HCT116 (cell line): ENCODE measurements at regions not wholly inside any gene's neighbourhood (a gene's known extent, or its start where the extent isn't known, plus 50 kb on each side); places are given as distances from the start of the nearest gene placed in this dataset.

Experiments
- ATAC-seq: fragments of 200-7000 bp; cut with Tn5 transposase; 2 replicates; pipeline ENCODE4 v1.9.1; 2020; ENCODE audit warnings: mild to moderate bottlenecking, moderate library complexity
- BruUV-seq: library from RNA; stranded (reverse); fragments of 400-500 nt; replicated peaks from 2 replicates; lab custom pipeline; 2021; lab: Mats Ljungman, UMichigan
- CTCF ChIA-PET: fragments of 300-600 bp; sonication (Branson Sonifier 250); formaldehyde crosslinking; loops from one replicate; lab custom pipeline; 2021; ENCODE audit warnings: antibody characterized with exemption; lab: Charles Lee
- POLR2A ChIA-PET: fragments of 300-600, 350-600 bp; sonication (Branson Sonifier 250); formaldehyde crosslinking; loops from one replicate; lab custom pipeline; 2021; ENCODE audit warnings: antibody characterized with exemption; lab: Charles Lee
- RAD21 ChIA-PET, 2 experiments: fragments of 300-600 bp; sonication (Branson Sonifier 250); formaldehyde crosslinking; loops; one replicate each; lab custom pipeline; 2023; ENCODE audit warnings: low total read pairs in 2 of 2; ENCODE audit not compliant: uncharacterized antibody in 2 of 2, unreplicated experiment in 2 of 2, low non-redundant PET in 1 of 2; lab: Charles Lee
- DNase-seq: peaks from one replicate; pipeline ENCODE4 v3.0.0-alpha.2; 2010; ENCODE audit warnings: low read depth, low spot score
- H2AFZ ChIP-seq: fragments of 200-600 bp; shearing (Covaris generic), sonication (generic); 2 replicates; pipeline ENCODE4 v1.6.1; 2017; ENCODE audit warnings: low read depth, mixed run types, mixed read lengths, antibody characterized with exemption, low read length; ENCODE audit not compliant: poor library complexity, severe bottlenecking
- H3K27ac ChIP-seq: 2 replicates; pipeline ENCODE4 v1.5.1; 2012; ENCODE audit warnings: low read depth, low read length
- H3K27me3 ChIP-seq: fragments of 200-600 bp; sonication (generic); 2 replicates; pipeline ENCODE4 v1.6.1; 2016; ENCODE audit warnings: mixed run types, low read length, mixed read lengths; ENCODE audit not compliant: insufficient read depth
- H3K36me3 ChIP-seq, 2 experiments: fragments of 200-500 bp in 1 of 2; fragments of 200-600 bp in 1 of 2; sonication (Bioruptor generic) in 1 of 2; sonication (generic) in 1 of 2; 2 replicates each; pipeline versions ENCODE4 v1.5.1 to v1.6.1; 2014 to 2016; ENCODE audit warnings: low read length in 2 of 2, inconsistent platforms in 1 of 2, mixed read lengths in 1 of 2, mixed run types in 1 of 2; ENCODE audit not compliant: insufficient read depth in 2 of 2, control insufficient read depth in 1 of 2
- H3K4me1 ChIP-seq, 2 experiments: fragments of 200-600 bp in 1 of 2; sonication (generic) in 1 of 2; 2 replicates each; pipeline versions ENCODE4 v1.5.1 to v1.6.1; 2012 to 2017; ENCODE audit warnings: low read length in 2 of 2, inconsistent platforms in 1 of 2, mild to moderate bottlenecking in 1 of 2, mixed read lengths in 1 of 2, mixed run types in 1 of 2, moderate library complexity in 1 of 2; ENCODE audit not compliant: insufficient read depth in 2 of 2, control insufficient read depth in 1 of 2
- H3K4me2 ChIP-seq: fragments of 200-600 bp; sonication (generic); 2 replicates; pipeline ENCODE4 v1.6.1; 2017; ENCODE audit warnings: mixed run types, low read length, mixed read lengths
- H3K4me3 ChIP-seq, 2 experiments: fragments of 200-600 bp in 1 of 2; sonication (generic) in 1 of 2; replicated peaks in 1 of 2; 2 replicates each; pipeline ENCODE4 v1.5.1; 2011 to 2016; ENCODE audit warnings: low read length in 2 of 2, control low read depth in 1 of 2, low read depth in 1 of 2, mild to moderate bottlenecking in 1 of 2, mixed read lengths in 1 of 2, mixed run types in 1 of 2
- H3K79me2 ChIP-seq: fragments of 200-600 bp; sonication (generic); 2 replicates; pipeline ENCODE4 v1.6.1; 2017; ENCODE audit warnings: mild to moderate bottlenecking, mixed run types, low read length, moderate library complexity, mixed read lengths; ENCODE audit not compliant: insufficient read depth
- H3K9ac ChIP-seq: fragments of 200-600 bp; sonication (generic); 2 replicates; pipeline ENCODE4 v1.6.1; 2016; ENCODE audit warnings: low read length, mixed read lengths
- H3K9me2 ChIP-seq: fragments of 200-600 bp; sonication (generic), shearing (Covaris generic); 2 replicates; pipeline ENCODE4 v1.6.1; 2017; ENCODE audit warnings: mixed run types, mild to moderate bottlenecking, moderate library complexity; ENCODE audit not compliant: insufficient read depth
- H3K9me3 ChIP-seq, 2 experiments: fragments of 200-500 bp in 1 of 2; fragments of 200-600 bp in 1 of 2; sonication (Bioruptor generic) in 1 of 2; sonication (generic) in 1 of 2; 2 replicates each; pipeline ENCODE4 v1.6.1; 2014 to 2017; ENCODE audit warnings: low read length in 2 of 2, mixed read lengths in 2 of 2, inconsistent platforms in 1 of 2, low read depth in 1 of 2, mild to moderate bottlenecking in 1 of 2, mixed run types in 1 of 2, moderate library complexity in 1 of 2; ENCODE audit not compliant: control insufficient read depth in 1 of 2, insufficient read depth in 1 of 2
- H4K20me1 ChIP-seq: fragments of 200-600 bp; sonication (generic), shearing (Covaris generic); 2 replicates; pipeline ENCODE4 v1.6.1; 2017; ENCODE audit warnings: mixed run types, mild to moderate bottlenecking, moderate library complexity; ENCODE audit not compliant: insufficient read depth
- CBX3 ChIP-seq: IDR thresholded peaks from 2 replicates; pipeline ENCODE4 v1.6.1; 2012; ENCODE audit warnings: low read depth
- EGR1 ChIP-seq: IDR thresholded peaks from 2 replicates; pipeline ENCODE4 v1.6.1; 2012; ENCODE audit warnings: low read depth
- ELF1 ChIP-seq: IDR thresholded peaks from 2 replicates; pipeline ENCODE4 v1.6.1; 2012; ENCODE audit warnings: low read depth, borderline replicate concordance
- EZH2 ChIP-seq: fragments of 200-600 bp; sonication (generic); IDR thresholded peaks from 2 replicates; pipeline ENCODE4 v1.6.1; 2017; ENCODE audit warnings: antibody characterized with exemption, mixed run types
- EZH2phosphoT487 ChIP-seq: fragments of 200-600 bp; IDR thresholded peaks from 2 replicates; pipeline ENCODE4 v1.6.1; 2018; ENCODE audit warnings: antibody characterized with exemption, borderline replicate concordance
- FOSL1 ChIP-seq: IDR thresholded peaks from 2 replicates; pipeline ENCODE4 v1.6.1; 2012; ENCODE audit warnings: low read depth
- JUND ChIP-seq: IDR thresholded peaks from 2 replicates; pipeline ENCODE4 v1.6.1; 2012
- POLR2A ChIP-seq: IDR thresholded peaks from 2 replicates; pipeline ENCODE4 v1.7.0; 2011; ENCODE audit warnings: borderline replicate concordance; ENCODE audit not compliant: insufficient read depth, insufficient read length; ENCODE audit errors: extremely low read depth
- POLR2AphosphoS5 ChIP-seq: IDR thresholded peaks from 2 replicates; pipeline ENCODE4 v1.6.1; 2011; ENCODE audit warnings: mild to moderate bottlenecking, low read depth, low read length, moderate library complexity
- SIN3A ChIP-seq: IDR thresholded peaks from 2 replicates; pipeline ENCODE4 v1.6.1; 2012; ENCODE audit warnings: low read depth
- SP1 ChIP-seq: IDR thresholded peaks from 2 replicates; pipeline ENCODE4 v1.6.1; 2012; ENCODE audit warnings: low read depth
- TCF7L2 ChIP-seq: IDR thresholded peaks from 2 replicates; pipeline ENCODE4 v1.7.0; 2011; ENCODE audit warnings: borderline replicate concordance, inconsistent platforms; ENCODE audit not compliant: insufficient read depth, insufficient read length; ENCODE audit errors: extremely low read depth
- ZNF274 ChIP-seq: fragments of 200-500 bp; sonication (Bioruptor generic); IDR thresholded peaks from 2 replicates; pipeline ENCODE4 v1.6.1; 2014; ENCODE audit warnings: mild to moderate bottlenecking, low read depth, low read length, inconsistent platforms
- intact Hi-C: fragments of 100-400 bp; cut with micrococcal nuclease; formaldehyde crosslinking; loops from 2 replicates; pipeline ENCODE4 v1.10.0; 2022
- TF ChIP-seq, protein P1 (sequence below): IDR thresholded peaks from 2 replicates; pipeline ENCODE4 v1.6.1; 2011; ENCODE audit warnings: mild to moderate bottlenecking, low read length, moderate library complexity; ENCODE audit not compliant: insufficient replicate concordance; ENCODE audit errors: extremely low read depth
- TF ChIP-seq, protein P2 (sequence below): IDR thresholded peaks from 2 replicates; pipeline ENCODE4 v1.6.1; 2012
- TF ChIP-seq, protein P3 (sequence below): IDR thresholded peaks from 2 replicates; pipeline ENCODE4 v1.6.1; 2012; ENCODE audit warnings: low read depth

DNA sequence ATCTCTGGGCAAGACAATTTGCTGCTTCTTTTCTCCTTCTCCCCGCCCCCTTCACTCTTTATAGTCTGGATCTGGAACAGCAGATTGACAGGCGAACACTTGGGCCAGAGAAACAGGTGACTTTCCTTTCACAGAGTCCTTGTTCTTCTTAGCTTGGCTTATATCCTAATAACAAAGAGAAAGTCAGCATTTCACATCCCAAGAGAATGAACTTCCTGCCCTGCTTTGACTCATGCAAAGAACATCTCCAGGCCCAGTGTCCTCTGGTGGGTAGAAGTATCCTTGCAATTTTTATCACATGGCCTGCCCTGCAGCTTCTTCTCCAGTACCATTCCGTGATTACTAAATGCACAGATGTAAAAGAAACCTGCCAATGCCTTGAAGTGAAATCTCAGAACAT, 764.4 kb downstream of the ADGRL2 start:
- Histone ChIP-seq H3K36me3 (no peaks in the 10 kb centered on the region), H3K9me3 (peaks cover 0 to 6% of the 10 kb centered on the region in 2 experiments; a peak in 1 of 4 replicates), H2AFZ (no peak overlapping the region), H3K4me2 (peak overlapping the region; percentile 42), H3K27me3 (no peaks in the 10 kb centered on the region), H3K27ac (peak overlapping the region; percentile 60; the same call in 1 of the 2 replicates), H3K9ac (no peak overlapping the region), H3K9me2 (no peaks in the 10 kb centered on the region), H3K4me3 (peak overlapping the region in 1 of 2 experiments; percentile 1; a peak in 1 of 4 replicates), H3K79me2 (no peaks in the 10 kb centered on the region), H4K20me1 (no peaks in the 10 kb centered on the region; the same call in 1 of the 2 replicates), H3K4me1 (peaks cover 0 to 11% of the 10 kb centered on the region in 2 experiments; a peak in 1 of 4 replicates)
- POLR2A ChIA-PET, result no interaction called here
- BruUV-seq, result no TSS peak
- peak; percentile 59 for DNase-seq
- RAD21 ChIA-PET, result no interaction called here
- CTCF ChIA-PET, result no interaction called here
- intact Hi-C loops, result no loop called here
- 0 out of 2 replicates have a peak, but pooled peaks have one; percentile 7 for TF ChIP-seq JUND
- no peak for TF ChIP-seq TCF7L2
- ATAC-seq, result peak; percentile 90

DNA sequence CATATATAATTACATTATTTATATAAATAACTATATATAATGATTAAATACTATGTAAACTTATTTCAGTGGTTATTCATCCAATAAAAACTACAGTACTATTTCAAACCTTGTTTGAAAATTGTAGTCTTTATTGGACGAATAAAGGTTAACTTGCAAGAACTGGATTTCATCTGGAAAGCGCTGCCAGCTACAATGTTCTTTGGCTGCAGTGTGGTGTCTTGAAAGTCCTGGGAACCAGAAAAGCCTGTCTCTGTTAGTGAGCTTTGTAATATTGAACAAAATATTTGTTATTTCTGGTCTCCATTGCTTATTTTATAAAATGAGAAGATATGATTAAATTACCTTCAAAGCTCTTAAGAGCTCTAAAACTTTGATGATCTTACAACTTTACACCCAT, 763.6 kb downstream of the ADGRL2 start:
- intact Hi-C loops, result no loop called here
- POLR2A ChIA-PET, result no interaction called here
- no peak for TF ChIP-seq EZH2
- TF ChIP-seq SIN3A, result no peak
- no peak for TF ChIP-seq POLR2A
- TF ChIP-seq ELF1, result no peak
- TF ChIP-seq JUND, result no peak
- TF ChIP-seq CBX3, result no peak
- TF ChIP-seq FOSL1, result no peak
- no peak for TF ChIP-seq EZH2phosphoT487
- no peak for TF ChIP-seq ZNF274
- no peak for TF ChIP-seq TCF7L2
- TF ChIP-seq, protein P1, sequence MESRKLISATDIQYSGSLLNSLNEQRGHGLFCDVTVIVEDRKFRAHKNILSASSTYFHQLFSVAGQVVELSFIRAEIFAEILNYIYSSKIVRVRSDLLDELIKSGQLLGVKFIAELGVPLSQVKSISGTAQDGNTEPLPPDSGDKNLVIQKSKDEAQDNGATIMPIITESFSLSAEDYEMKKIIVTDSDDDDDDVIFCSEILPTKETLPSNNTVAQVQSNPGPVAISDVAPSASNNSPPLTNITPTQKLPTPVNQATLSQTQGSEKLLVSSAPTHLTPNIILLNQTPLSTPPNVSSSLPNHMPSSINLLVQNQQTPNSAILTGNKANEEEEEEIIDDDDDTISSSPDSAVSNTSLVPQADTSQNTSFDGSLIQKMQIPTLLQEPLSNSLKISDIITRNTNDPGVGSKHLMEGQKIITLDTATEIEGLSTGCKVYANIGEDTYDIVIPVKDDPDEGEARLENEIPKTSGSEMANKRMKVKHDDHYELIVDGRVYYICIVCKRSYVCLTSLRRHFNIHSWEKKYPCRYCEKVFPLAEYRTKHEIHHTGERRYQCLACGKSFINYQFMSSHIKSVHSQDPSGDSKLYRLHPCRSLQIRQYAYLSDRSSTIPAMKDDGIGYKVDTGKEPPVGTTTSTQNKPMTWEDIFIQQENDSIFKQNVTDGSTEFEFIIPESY, result no peak
- TF ChIP-seq, protein P2, sequence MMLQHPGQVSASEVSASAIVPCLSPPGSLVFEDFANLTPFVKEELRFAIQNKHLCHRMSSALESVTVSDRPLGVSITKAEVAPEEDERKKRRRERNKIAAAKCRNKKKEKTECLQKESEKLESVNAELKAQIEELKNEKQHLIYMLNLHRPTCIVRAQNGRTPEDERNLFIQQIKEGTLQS, result no peak
- TF ChIP-seq EGR1, result no peak
- TF ChIP-seq, protein P3, sequence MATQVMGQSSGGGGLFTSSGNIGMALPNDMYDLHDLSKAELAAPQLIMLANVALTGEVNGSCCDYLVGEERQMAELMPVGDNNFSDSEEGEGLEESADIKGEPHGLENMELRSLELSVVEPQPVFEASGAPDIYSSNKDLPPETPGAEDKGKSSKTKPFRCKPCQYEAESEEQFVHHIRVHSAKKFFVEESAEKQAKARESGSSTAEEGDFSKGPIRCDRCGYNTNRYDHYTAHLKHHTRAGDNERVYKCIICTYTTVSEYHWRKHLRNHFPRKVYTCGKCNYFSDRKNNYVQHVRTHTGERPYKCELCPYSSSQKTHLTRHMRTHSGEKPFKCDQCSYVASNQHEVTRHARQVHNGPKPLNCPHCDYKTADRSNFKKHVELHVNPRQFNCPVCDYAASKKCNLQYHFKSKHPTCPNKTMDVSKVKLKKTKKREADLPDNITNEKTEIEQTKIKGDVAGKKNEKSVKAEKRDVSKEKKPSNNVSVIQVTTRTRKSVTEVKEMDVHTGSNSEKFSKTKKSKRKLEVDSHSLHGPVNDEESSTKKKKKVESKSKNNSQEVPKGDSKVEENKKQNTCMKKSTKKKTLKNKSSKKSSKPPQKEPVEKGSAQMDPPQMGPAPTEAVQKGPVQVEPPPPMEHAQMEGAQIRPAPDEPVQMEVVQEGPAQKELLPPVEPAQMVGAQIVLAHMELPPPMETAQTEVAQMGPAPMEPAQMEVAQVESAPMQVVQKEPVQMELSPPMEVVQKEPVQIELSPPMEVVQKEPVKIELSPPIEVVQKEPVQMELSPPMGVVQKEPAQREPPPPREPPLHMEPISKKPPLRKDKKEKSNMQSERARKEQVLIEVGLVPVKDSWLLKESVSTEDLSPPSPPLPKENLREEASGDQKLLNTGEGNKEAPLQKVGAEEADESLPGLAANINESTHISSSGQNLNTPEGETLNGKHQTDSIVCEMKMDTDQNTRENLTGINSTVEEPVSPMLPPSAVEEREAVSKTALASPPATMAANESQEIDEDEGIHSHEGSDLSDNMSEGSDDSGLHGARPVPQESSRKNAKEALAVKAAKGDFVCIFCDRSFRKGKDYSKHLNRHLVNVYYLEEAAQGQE, result no peak
- TF ChIP-seq POLR2AphosphoS5, result no peak
- TF ChIP-seq SP1, result no peak

More for the DNA sequence above, 763.6 kb downstream of the ADGRL2 start:
- H3K9me2 ChIP-seq, result no peaks in the 10 kb centered on the region
- H3K4me3 ChIP-seq, result no peak overlapping the region
- H3K4me2 ChIP-seq, result peak overlapping the region; percentile 42; the same call in 1 of the 2 replicates
- H3K27me3 ChIP-seq, result no peaks in the 10 kb centered on the region
- H3K9ac ChIP-seq, result no peak overlapping the region
- ATAC-seq, result no peak
- DNase-seq, result no peak
- ChIA-PET CTCF (no interaction called here), RAD21 (no interaction called here)
- H3K36me3 ChIP-seq, result no peaks in the 10 kb centered on the region
- H2AFZ ChIP-seq, result no peak overlapping the region
- peaks cover 0 to 6% of the 10 kb centered on the region in 2 experiments; a peak in 1 of 4 replicates for H3K9me3 ChIP-seq
- H3K27ac ChIP-seq, result peak overlapping the region; percentile 60; the same call in 1 of the 2 replicates
- BruUV-seq, result no TSS peak
- no peaks in the 10 kb centered on the region; the same call in 1 of the 2 replicates for H4K20me1 ChIP-seq
- no peaks in the 10 kb centered on the region for H3K79me2 ChIP-seq
- H3K4me1 ChIP-seq, result peaks cover 0 to 11% of the 10 kb centered on the region in 2 experiments; a peak in 1 of 4 replicates
